Nephron (organoid): ENCODE measurements at regions not wholly inside any gene's neighbourhood (a gene's known extent, or its start where the extent isn't known, plus 50 kb on each side); places are given as distances from the start of the nearest gene placed in this dataset.
A peak's percentile ranks its signal among the peaks of the same experiment; 100 is the strongest.
"Not testable (repeated sequence)": the region's sequence is repeated elsewhere in the genome, so short reads cannot be mapped to it uniquely, and the experiment has no call there.

Experiments used
- H3K27ac Mint-ChIP-seq, 3 experiments: 2 replicates each; pipeline ENCODE4 v1.8.0; 2020; ENCODE audit warnings: mixed read lengths in 3 of 3, mild to moderate bottlenecking in 2 of 3, moderate library complexity in 1 of 3
- H3K27me3 Mint-ChIP-seq: 2 replicates; pipeline ENCODE4 v1.8.0; 2021; ENCODE audit warnings: low read depth, mild to moderate bottlenecking, moderate library complexity, mixed read lengths
- H3K36me3 Mint-ChIP-seq: 2 replicates; pipeline ENCODE4 v1.8.0; 2020; ENCODE audit warnings: low read depth, mixed read lengths
- H3K4me1 Mint-ChIP-seq: 2 replicates; pipeline ENCODE4 v1.8.0; 2020; ENCODE audit warnings: mixed read lengths
- H3K4me3 Mint-ChIP-seq, 3 experiments: 2 replicates each; pipeline ENCODE4 v1.8.0; 2020; ENCODE audit warnings: mild to moderate bottlenecking in 3 of 3, mixed read lengths in 3 of 3, moderate library complexity in 2 of 3
- H3K9me3 Mint-ChIP-seq: 2 replicates; pipeline ENCODE4 v1.8.0; 2020; ENCODE audit warnings: mixed read lengths
- TF ChIP-seq, protein P1 (sequence below), 3 experiments: fragments of 200-600 bp; sonication (generic); IDR thresholded peaks; one replicate each; pipeline ENCODE4 v1.5.0; 2021; ENCODE audit warnings: antibody characterized with exemption in 3 of 3; ENCODE audit not compliant: unreplicated experiment in 3 of 3

DNA sequence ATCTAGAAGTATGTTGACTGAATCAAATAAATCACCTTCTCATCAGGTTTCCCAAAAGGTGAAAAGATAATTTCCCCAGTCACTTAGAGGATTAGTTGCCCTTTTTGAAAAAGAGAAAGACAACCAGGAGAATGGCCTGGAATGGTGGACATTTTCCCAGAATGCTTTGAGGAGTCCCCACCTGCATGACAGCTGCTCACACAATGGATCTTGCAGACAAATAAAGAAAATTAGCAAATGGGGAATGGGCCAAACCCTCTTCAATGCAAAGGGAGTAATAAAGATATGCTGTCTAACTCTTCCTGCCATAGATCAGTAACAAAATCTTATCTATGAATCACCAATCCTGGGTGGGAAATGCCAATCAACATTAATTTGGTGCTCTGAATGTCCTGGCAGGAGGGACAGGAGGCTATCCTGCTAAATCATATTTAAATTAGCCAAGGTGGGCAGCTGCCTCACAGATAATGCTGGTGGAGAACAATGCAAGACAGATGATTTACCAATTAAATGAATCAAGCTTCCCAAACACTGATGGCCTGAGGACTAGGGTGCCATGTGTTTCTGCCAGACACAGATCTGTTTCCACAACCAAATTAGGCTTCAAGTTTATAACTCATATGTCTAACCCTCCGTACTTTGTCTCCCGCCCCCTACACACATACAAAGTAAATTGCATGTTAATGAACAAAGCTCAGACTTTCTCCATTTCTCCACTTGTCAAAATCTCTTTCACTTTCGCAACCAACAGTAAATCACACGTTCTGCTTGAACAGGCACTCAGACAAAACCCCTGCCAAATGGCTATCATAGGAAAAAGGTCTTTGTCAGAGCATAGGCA lies 488.0 kb upstream of the PLXNA2 start:
- H3K9me3 Mint-ChIP-seq = no peaks in the 10 kb centered on the region
- no peak overlapping the region for H3K27ac Mint-ChIP-seq
- H3K27me3 Mint-ChIP-seq = no peaks in the 10 kb centered on the region
- no peaks in the 10 kb centered on the region for H3K36me3 Mint-ChIP-seq
- no peak overlapping the region for H3K4me3 Mint-ChIP-seq
- TF ChIP-seq, protein P1, sequence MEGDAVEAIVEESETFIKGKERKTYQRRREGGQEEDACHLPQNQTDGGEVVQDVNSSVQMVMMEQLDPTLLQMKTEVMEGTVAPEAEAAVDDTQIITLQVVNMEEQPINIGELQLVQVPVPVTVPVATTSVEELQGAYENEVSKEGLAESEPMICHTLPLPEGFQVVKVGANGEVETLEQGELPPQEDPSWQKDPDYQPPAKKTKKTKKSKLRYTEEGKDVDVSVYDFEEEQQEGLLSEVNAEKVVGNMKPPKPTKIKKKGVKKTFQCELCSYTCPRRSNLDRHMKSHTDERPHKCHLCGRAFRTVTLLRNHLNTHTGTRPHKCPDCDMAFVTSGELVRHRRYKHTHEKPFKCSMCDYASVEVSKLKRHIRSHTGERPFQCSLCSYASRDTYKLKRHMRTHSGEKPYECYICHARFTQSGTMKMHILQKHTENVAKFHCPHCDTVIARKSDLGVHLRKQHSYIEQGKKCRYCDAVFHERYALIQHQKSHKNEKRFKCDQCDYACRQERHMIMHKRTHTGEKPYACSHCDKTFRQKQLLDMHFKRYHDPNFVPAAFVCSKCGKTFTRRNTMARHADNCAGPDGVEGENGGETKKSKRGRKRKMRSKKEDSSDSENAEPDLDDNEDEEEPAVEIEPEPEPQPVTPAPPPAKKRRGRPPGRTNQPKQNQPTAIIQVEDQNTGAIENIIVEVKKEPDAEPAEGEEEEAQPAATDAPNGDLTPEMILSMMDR (IDR thresholded peaks at IDR 0.05; ENCODE audit: unreplicated experiment in 3 of 3) = no peak
- H3K4me1 Mint-ChIP-seq = peaks cover 5% of the 10 kb centered on the region

GRCh38 chr1:208737161-208737560 lies 493.0 kb upstream of the PLXNA2 start:
- H3K27me3 Mint-ChIP-seq = no peaks in the 10 kb centered on the region
- H3K4me1 Mint-ChIP-seq = peaks cover 5% of the 10 kb centered on the region
- peak overlapping the region in 1 of 3 experiments; percentile 35 for H3K27ac Mint-ChIP-seq
- TF ChIP-seq, protein P1 (IDR thresholded peaks at IDR 0.05; ENCODE audit: unreplicated experiment in 3 of 3) = no peak
- peaks cover 22% of the 10 kb centered on the region for H3K9me3 Mint-ChIP-seq
- H3K36me3 Mint-ChIP-seq = no peaks in the 10 kb centered on the region
- no peak overlapping the region for H3K4me3 Mint-ChIP-seq

DNA sequence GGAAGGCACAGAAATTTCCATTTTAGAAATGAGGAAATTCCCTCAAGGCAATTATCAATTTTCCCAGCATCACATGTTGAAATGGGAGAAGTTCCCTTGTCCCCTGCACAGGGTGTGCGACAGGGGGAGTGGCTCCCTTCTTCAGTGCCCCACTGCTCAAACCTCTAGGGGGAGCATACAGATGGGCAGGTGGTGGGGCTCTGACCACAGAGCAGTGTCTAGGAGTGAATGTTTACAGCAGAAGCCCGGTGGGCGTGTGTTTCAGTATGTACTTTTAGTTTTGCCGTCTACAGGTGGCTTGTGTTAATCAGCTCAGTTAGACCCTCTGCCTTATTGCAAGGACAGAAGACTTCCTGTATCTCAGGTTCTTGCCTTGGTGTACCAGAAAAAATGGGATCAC lies 493.7 kb upstream of the PLXNA2 start:
- Mint-ChIP-seq H3K4me1 (no peaks in the 10 kb centered on the region), H3K9me3 (peaks cover 22% of the 10 kb centered on the region)

DNA sequence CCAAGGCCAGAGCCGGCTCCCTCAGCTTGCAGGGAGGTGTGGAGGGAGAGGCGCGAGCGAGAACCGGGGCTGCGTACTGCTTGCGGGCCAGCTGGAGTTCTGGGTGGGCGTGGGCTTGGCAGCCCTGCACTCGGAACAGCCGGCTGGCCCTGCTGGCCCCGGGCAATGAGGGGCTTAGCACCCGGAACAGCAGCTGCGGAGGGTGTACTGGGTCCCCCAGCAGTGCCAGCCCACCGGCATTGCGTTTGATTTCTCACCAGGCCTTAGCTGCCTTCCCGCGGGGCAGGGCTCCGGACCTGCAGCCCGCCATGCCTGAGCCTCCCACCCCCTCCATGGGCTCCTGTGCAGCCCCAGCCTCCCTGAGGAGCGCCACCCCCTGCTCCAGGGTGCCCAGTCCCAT lies 495.5 kb upstream of the PLXNA2 start:
- not testable (repeated sequence) for H3K27ac Mint-ChIP-seq, H3K27me3 Mint-ChIP-seq, H3K4me3 Mint-ChIP-seq, H3K4me1 Mint-ChIP-seq, H3K36me3 Mint-ChIP-seq
- peaks cover 22% of the 10 kb centered on the region for H3K9me3 Mint-ChIP-seq

More for the DNA sequence above, 493.7 kb upstream of the PLXNA2 start:
- TF ChIP-seq, protein P1 (IDR thresholded peaks at IDR 0.05; ENCODE audit: unreplicated experiment in 3 of 3) = no peak
- H3K4me3 Mint-ChIP-seq = no peak overlapping the region
- H3K36me3 Mint-ChIP-seq = no peaks in the 10 kb centered on the region
- no peak overlapping the region for H3K27ac Mint-ChIP-seq
- H3K27me3 Mint-ChIP-seq = no peaks in the 10 kb centered on the region

GRCh38 chr1:208741296-208741695 lies 497.1 kb upstream of the PLXNA2 start:
- TF ChIP-seq, protein P1 (IDR thresholded peaks at IDR 0.05; ENCODE audit: unreplicated experiment in 3 of 3) = no peak
- H3K27ac Mint-ChIP-seq = no peak overlapping the region
- H3K27me3 Mint-ChIP-seq = no peaks in the 10 kb centered on the region
- no peak overlapping the region for H3K4me3 Mint-ChIP-seq
- no peaks in the 10 kb centered on the region for H3K36me3 Mint-ChIP-seq
- H3K4me1 Mint-ChIP-seq = no peaks in the 10 kb centered on the region
- H3K9me3 Mint-ChIP-seq = peaks cover 26% of the 10 kb centered on the region

DNA sequence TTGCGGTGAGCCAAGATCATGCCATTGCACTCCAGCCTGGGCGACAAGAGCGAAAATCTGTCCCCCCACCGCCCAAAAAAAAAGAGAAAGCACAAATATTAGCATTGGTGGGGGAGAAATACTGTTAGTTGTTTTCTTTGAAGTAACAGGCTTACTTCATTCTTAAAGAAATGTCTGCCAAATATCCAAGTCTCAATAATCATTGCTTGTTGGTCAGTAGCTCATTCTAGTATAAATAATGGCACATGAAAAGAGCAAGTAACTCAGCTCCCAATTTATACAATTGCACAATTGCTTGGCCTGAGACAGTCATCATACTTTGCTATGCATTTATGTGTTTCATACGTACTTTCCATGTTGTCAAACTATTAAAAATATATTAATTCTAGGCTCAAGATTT lies 499.2 kb upstream of the PLXNA2 start:
- Mint-ChIP-seq H3K9me3 (peaks cover 26% of the 10 kb centered on the region), H3K36me3 (no peaks in the 10 kb centered on the region), H3K4me1 (peaks cover 12% of the 10 kb centered on the region), H3K27me3 (peaks cover 3% of the 10 kb centered on the region), H3K4me3 (no peak overlapping the region), H3K27ac (no peak overlapping the region)
- TF ChIP-seq, protein P1 (IDR thresholded peaks at IDR 0.05; ENCODE audit: unreplicated experiment in 3 of 3) = no peak
